GM18861 (cell line): ENCODE measurements at regions not wholly inside any gene's neighbourhood (a gene's known extent, or its start where the extent isn't known, plus 50 kb on each side); places are given as distances from the start of the nearest gene placed in this dataset.
"Not testable (repeated sequence)": the region's sequence is repeated elsewhere in the genome, so short reads cannot be mapped to it uniquely, and the experiment has no call there.

Experiments
- ATAC-seq: cut with Tn5 transposase; IDR thresholded peaks from one replicate; pipeline ENCODE4 v1.9.1; 2021; ENCODE audit not compliant: unreplicated experiment

- ATAC-seq, result no peak
Measured at GRCh38 chr7:86592185-86592584, 51.5 kb upstream of the GRM3 start.

DNA sequence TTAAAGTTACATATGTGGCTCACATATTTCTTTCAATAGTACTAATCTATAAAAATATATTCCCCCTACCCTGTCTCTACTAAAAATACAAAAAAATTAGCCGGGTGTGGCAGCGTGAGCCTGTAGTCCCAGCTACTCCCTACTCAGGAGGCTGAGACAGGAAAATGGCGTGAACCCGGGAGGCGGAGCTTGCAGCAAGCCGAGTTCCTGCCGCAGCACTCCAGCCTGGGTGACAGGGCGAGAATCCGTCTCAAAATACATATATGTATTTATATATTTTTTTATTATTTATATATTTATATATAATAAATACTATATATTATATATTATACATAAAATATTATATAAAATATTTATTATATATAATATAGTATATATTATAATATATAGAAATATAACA, 69.7 kb upstream of the GRM3 start:
- ATAC-seq, result no peak

DNA sequence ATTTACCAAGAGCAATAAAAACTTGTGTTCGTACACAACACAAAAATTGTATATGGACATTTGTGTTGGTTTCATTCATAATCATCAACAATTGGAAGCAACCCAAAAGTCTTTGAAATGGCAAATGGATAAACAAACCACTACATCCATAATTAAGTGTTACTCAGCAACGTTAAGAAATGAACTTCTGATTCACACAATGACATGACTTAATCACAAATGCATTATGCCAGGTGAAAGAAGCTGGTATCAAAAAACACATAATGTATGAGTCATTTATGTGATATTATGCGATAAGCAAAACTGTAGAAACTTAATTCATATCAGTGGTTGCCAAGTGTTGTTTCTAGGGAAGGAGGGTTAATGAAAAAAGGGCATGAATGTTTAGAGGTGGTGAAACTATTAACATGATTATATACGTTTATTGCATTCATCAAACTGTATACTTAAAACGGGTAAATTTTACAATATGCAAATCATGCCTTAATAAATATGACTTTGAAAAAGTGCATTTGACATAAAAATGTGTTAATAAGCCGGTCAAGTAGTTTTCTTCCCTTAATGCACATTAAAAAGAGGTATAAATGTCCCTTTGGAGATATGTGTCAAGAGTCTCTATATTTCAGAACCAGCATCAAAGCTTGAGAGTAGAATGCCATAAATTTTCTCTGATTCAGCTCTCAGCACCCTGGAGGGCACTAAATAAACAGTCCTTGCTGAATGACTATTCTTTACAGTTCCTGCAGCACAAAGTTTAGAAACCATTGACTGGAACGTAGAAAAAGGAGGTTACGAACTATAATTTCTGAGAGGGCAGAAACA, 84.8 kb upstream of the GRM3 start:
- ATAC-seq, result no peak

DNA sequence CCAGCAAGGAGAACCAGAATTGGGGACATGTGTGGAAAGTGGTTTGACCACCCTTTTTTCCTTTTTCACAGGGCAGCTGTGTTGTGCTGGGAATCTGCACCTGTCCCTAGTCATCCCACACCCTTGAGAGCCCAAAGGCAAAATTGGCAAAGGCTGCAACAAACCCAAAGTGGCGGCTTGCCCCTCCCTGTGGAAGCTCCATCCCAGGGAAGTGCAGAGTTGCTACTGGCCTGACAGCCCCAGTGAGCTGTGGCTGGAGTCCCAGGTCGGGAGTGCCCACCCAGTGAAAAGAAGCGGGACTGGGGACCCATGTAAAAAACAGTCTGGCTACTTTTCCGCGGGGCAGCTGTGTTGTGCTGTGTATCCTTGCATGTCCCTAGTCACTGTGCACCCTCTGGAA, 109.1 kb upstream of the GRM3 start:
- no peak for ATAC-seq

GRCh38 chr7:86504229-86504628, 139.5 kb upstream of the GRM3 start:
- no peak for ATAC-seq

DNA sequence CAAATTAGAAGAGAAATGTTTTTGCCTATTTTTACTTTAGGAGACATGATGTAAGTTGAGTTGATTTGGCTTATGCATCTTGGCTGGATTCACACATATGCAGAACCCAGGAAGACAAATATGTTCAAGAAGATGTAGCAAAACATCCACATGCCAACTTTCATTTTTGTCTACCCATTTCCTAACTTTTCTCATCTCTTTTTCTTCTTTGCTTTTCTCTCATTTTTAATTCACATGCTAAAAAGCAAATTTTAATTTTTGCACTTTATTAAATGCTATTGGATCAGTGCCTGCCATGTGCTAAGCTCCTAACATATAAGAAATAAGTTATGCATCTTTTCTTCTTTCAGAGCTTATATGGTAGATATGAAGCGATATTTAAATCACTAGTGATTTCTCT, 143.7 kb upstream of the GRM3 start:
- no peak for ATAC-seq

GRCh38 chr7:86485827-86486226, 157.9 kb upstream of the GRM3 start:
- no peak for ATAC-seq

GRCh38 chr7:86479144-86479543, 164.6 kb upstream of the GRM3 start:
- no peak for ATAC-seq

GRCh38 chr7:86477343-86477935, 166.3 kb upstream of the GRM3 start:
- ATAC-seq, result no peak

DNA sequence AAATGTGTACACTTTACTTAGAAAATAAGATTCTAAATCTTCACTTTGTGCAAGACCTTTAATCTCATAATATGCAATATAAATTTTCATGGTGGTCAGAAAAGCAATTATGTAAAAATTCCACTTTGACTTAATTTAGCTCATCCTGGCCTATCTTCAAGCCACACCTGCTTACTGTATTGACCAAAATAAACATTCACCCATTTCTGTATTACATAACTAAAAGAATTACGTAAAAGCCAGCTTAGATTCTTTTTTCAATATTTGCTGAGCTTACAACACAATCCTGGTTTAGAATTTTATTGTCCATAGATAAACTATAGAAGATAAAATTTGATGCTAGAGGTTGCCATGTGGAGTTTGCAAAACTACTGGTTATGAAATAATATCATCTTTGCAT, 172.9 kb upstream of the GRM3 start:
- no peak for ATAC-seq

GRCh38 chr7:86469680-86470295, 173.9 kb upstream of the GRM3 start:
- peak; percentile 99 for ATAC-seq

- ATAC-seq, result no peak
Measured at GRCh38 chr7:86454753-86455152, 189.0 kb upstream of the GRM3 start.

- no peak for ATAC-seq
Measured at GRCh38 chr7:86453454-86453853, 190.3 kb upstream of the GRM3 start.

- ATAC-seq, result no peak
Measured at GRCh38 chr7:86448856-86449255, 194.9 kb upstream of the GRM3 start.

DNA sequence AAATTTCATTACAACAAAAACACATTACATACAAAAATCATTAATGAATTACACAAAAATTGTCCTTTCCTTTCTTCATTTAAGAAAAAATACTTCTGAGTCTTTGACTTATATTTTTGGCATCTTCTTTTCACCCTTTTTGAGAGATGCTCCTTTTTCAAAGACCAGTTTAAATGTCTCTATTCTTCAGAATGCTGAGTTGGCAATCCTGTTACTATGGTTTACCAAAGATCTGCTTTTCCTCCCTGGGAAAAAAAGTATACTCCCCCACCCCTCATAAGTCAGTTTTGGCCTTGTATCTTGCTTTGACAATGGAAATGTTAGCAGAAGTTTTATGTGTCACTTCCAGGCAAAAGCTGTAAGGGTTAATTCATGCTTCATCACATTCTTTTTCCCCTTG, 198.4 kb upstream of the GRM3 start:
- no peak for ATAC-seq

DNA sequence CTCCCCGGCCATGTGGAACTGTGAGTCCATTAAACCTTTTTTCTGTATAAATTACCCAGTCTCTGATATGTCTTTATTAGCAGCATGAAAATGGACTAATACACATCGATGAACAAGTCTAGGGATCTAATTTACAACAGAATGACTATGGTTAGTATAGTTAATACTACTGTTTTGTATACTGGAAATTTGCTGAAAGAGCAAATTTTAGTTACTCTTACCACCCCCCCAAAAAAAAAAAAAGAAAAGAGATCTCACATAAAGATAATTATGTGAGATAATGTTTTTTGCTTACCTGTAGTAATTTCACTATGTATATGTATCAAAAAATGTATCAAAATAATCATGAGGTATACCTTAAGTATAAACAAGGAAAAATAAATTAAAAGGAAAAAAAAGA, 199.5 kb upstream of the GRM3 start:
- ATAC-seq, result no peak

- not testable (repeated sequence) for ATAC-seq
Measured at GRCh38 chr7:86440420-86440819, 203.3 kb upstream of the GRM3 start.

DNA sequence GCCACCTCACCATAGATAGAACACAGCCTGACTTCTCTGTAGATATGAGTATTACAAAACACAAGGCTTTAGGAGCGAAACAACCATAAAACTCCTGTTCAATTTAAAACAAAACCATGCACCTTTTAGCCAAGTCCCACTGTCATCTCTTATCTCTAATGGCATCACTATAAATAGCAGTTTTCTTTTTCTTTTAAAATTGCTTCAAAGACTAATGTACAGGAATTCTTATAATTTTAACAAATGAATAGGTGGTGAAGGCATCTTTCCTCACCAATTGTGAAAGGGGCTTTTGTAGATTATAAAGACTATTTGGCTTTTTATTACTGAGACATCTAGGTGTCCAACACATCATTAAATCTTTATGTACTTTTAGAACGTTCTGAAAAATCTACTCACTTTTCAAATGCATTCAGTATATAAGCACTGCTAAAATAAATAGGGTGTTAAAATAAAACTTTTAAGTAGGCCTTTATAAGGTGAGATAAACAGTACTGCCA, 205.7 kb upstream of the GRM3 start:
- ATAC-seq, result no peak

DNA sequence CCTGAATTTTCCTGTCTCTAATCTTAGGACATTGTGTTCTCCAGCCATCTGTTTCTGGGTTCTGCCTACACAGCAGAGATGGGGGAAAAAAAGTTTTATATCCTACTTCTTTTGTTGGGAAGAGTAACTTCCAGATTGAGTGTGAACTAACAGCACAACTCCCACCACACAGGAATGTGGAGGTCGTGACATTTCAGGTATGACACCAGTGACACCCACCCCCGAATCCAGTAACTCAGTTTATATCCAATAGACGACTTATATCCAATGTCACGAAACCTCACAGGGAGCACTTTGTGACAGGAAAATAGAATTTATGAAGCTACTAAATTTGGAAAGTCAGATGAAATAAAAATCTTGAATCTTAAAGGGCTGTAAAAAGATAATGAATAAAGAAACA, 211.9 kb upstream of the GRM3 start:
- no peak for ATAC-seq

DNA sequence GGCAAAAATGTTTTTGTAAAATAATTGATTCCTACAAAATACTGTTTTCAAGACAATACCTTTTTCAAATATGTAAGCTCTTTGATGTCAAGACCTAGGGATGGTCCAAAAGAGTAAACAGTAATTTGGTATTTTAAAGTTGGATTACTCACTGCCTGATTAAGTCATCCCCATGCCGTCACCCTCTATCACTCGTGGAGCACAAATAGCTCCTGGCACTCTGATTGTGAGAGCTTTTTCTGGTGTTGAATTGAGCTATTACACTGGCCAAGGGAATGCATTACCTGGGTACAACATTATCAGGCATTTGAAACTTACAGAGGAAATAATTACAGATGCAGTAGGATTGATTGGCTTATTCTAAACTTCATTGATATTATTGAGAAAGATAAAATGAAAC, 231.9 kb upstream of the GRM3 start:
- no peak for ATAC-seq

DNA sequence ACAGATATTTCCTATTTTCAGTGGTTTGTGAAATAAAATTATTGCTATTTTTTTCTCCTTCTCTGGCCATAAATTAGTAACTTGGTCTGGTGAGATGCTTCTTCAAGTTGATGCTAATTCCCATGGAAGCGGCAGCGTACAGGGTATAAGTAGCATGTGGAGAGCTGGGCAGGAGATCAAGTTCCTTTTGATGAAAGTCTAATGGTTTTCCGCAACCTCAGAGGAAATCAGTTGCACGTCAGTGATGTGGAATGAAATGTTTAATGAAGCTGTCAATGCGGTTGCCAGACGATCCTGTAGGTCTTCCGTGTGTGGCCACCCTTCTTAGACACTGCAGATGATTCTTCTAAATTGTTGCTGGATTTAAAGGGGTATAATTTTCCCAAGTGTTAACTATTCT, 236.4 kb upstream of the GRM3 start:
- no peak for ATAC-seq

DNA sequence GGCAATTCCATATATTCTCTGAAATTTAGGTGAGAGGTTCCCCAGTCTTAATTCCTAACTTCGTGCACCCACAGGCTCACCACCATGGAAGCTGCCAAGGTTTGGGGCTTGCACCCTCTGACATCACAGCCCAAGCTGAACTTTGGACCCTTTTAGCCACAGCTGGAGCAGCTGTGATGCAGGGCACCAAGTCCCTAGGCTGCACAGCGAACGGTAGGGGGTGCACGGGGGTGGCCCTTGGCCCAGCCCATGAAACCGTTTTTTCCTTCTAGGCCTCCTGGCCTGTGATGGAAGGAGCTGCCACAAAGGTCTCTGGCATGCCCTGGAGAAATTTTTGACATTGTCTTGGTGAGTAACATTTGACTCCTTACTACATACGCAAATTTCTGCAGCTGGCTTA, 251.9 kb upstream of the GRM3 start:
- ATAC-seq, result no peak
